Choroid plexus epithelial cell (primary cell): ENCODE measurements at regions not wholly inside any gene's neighbourhood (a gene's known extent, or its start where the extent isn't known, plus 50 kb on each side); places are given as distances from the start of the nearest gene placed in this dataset.

Source experiments
- DNase-seq: peaks from one replicate; pipeline ENCODE4 v3.0.0-alpha.2; 2010; ENCODE audit warnings: low read depth
- H3K4me3 ChIP-seq: 2 replicates; pipeline ENCODE4 v1.5.1; 2011; ENCODE audit warnings: low read depth, mild to moderate bottlenecking, control low read depth, low read length, moderate library complexity
- CTCF ChIP-seq: conservative IDR thresholded peaks from 2 replicates; pipeline ENCODE4 v1.5.1; 2011; ENCODE audit warnings: low read depth, mild to moderate bottlenecking, control low read depth, inconsistent platforms, low read length, moderate library complexity

- H3K4me3 ChIP-seq = no peak overlapping the region
- no peak for TF ChIP-seq CTCF
- DNase-seq = no peak
Observed at GRCh38 chr15:39265261-39265660, 315.6 kb upstream of the THBS1 start.

GRCh38 chr15:39266890-39267289 lies 314.0 kb upstream of the THBS1 start:
- no peak overlapping the region for H3K4me3 ChIP-seq
- TF ChIP-seq CTCF = no peak
- DNase-seq = no peak

- no peak for TF ChIP-seq CTCF
- peak; percentile 59 for DNase-seq
- no peak overlapping the region for H3K4me3 ChIP-seq
Observed at GRCh38 chr15:39267685-39268084, 313.2 kb upstream of the THBS1 start.

- DNase-seq = no peak
- no peak overlapping the region for H3K4me3 ChIP-seq
- no peak for TF ChIP-seq CTCF
Observed at GRCh38 chr15:39269352-39269751, 311.5 kb upstream of the THBS1 start.

DNA sequence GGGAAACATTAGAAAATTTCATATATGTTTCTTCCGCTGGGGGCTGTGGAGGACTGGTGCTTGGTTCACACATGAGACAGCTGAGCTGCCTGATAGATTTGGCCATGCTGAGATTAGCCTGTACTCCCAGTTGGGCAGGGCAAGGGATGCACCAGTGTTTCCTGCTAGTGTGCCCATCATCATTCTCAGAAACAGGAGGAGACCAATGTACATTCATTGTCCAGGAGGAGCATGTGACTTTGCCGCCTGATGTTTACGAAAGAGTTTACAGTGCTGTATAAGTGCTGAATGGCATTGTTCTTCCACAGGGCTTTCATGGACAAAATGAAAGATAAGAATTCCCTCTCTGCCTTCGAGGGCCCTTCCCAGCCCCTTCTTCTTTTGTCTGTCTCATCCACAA lies 311.1 kb upstream of the THBS1 start:
- no peak overlapping the region for H3K4me3 ChIP-seq
- DNase-seq = no peak
- TF ChIP-seq CTCF = no peak

DNA sequence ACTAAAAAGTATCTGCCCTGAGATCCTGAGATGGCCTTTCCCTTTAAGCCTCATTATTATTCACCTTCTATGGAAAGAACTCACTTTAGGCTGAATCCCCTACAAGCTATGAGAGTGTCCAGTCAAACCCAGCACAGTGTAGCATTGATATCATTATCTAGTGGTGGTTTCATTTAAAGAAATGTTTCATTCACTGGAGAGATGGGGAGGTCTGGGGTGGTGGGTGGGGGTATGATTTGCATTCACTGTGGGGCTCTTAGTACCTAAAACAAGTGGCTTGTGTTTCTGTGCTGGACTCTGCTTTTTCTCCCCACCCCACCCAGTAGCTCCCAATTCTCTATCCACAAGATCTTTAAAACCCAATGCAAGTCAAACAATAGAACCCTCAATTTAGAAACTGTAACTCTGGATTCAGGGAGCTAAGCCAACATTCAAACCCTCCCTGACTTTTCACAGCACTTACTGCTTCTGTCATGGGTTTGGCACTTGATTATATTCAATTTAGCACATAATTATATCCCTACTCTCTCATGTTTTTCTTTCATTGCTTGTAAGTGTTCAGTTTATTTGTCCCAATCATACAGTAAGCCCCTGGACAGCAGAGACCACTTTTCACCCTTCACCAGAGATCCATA lies 310.5 kb upstream of the THBS1 start:
- no peak overlapping the region for H3K4me3 ChIP-seq
- no peak for DNase-seq
- no peak for TF ChIP-seq CTCF

DNA sequence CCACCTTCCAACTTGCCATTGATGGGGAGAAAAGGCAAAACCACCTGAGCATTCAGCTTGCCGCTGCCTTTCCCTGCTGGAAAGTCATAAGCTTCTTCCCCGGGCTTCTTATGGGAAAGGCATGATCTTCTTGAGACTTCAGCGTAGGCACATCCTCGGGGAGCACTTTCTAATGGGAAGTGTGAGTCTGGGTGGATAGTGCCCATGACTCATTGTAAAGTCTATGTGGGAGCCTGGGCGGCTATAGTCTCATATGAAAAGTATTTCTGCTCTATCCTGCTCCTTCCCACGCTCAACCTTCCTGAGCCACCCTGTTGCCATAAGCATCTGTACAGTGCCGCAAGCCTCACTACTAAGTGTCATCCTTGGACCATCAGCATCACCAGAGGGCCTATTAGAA lies 309.9 kb upstream of the THBS1 start:
- peak; percentile 79 for DNase-seq
- no peak overlapping the region for H3K4me3 ChIP-seq
- no peak for TF ChIP-seq CTCF
